ENCODE measurements at regions not wholly inside any gene's neighbourhood (a gene's known extent, or its start where the extent isn't known, plus 50 kb on each side); places are given as distances from the start of the nearest gene placed in this dataset.

DNA sequence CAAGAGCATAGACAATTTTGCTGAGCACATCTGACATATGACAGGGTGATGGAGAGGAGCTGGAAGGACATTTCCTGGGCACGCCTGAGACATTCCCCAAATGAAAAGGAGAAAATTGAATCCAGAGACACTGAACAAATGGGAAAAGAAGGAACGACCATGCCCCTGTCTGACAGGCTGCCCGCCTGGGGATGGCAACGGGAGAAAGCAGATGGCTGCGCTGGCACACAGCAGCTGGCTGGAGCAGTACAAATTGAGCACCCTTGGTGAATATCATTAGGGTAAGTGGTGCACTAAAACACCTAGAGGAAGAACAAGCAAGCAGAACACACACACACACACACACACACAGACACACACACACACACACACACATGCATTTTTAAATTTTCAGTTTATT is 174.3 kb upstream of the DUSP10 start:
- 86 to 93% methylated on average over 5 of the region's 5 CpGs for WGBS, 2 donors
- no peak for DNase-seq
- Histone ChIP-seq H3K4me1 (no peaks in the 10 kb centered on the region), H3K27ac (no peak overlapping the region), H3K4me3 (no peak overlapping the region), H3K9me3 (no peaks in the 10 kb centered on the region), H3K27me3 (no peaks in the 10 kb centered on the region), H3K36me3 (no peaks in the 10 kb centered on the region)
- intact Hi-C loops (cut with DNase I) = no loop called here
- TF ChIP-seq, protein P1, sequence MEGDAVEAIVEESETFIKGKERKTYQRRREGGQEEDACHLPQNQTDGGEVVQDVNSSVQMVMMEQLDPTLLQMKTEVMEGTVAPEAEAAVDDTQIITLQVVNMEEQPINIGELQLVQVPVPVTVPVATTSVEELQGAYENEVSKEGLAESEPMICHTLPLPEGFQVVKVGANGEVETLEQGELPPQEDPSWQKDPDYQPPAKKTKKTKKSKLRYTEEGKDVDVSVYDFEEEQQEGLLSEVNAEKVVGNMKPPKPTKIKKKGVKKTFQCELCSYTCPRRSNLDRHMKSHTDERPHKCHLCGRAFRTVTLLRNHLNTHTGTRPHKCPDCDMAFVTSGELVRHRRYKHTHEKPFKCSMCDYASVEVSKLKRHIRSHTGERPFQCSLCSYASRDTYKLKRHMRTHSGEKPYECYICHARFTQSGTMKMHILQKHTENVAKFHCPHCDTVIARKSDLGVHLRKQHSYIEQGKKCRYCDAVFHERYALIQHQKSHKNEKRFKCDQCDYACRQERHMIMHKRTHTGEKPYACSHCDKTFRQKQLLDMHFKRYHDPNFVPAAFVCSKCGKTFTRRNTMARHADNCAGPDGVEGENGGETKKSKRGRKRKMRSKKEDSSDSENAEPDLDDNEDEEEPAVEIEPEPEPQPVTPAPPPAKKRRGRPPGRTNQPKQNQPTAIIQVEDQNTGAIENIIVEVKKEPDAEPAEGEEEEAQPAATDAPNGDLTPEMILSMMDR (IDR thresholded peaks at IDR 0.05) = no peak
- TF ChIP-seq EP300 (IDR thresholded peaks at IDR 0.05) (no peak), POLR2AphosphoS5 (IDR thresholded peaks at IDR 0.05) (no peak), POLR2A (IDR thresholded peaks at IDR 0.05) (no peak)

DNA sequence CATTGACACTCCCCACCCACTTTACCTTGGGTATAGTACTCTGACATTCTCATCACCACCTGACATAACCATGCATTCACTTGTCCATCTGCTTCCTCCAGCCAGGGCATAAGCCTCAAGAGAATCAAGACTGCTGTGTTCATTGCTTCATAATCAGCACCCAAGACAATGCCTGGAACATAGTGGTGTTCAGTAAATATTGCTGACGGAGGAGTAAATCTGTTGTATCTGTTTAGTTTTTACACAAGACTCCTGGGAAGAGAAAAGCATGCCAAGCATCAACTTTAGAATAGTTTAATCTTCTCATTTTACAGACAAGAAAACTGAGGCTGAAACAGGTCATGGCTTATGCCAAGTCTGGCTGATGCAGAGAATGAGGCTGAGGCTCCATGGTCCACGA is 173.9 kb upstream of the DUSP10 start:
- no peaks in the 10 kb centered on the region for H3K36me3 ChIP-seq
- no peak overlapping the region for H3K27ac ChIP-seq
- DNase-seq = no peak
- no peaks in the 10 kb centered on the region for H3K4me1 ChIP-seq
- no peaks in the 10 kb centered on the region for H3K9me3 ChIP-seq
- H3K27me3 ChIP-seq = no peaks in the 10 kb centered on the region
- TF ChIP-seq EP300 (IDR thresholded peaks at IDR 0.05) (no peak), POLR2A (IDR thresholded peaks at IDR 0.05) (no peak), POLR2AphosphoS5 (IDR thresholded peaks at IDR 0.05) (no peak)
- TF ChIP-seq, protein P1 (IDR thresholded peaks at IDR 0.05) = no peak
- intact Hi-C loops (cut with DNase I) = no loop called here
- no peak overlapping the region for H3K4me3 ChIP-seq
- WGBS, 2 donors = 77 to 88% methylated on average over 2 of the region's 2 CpGs

DNA sequence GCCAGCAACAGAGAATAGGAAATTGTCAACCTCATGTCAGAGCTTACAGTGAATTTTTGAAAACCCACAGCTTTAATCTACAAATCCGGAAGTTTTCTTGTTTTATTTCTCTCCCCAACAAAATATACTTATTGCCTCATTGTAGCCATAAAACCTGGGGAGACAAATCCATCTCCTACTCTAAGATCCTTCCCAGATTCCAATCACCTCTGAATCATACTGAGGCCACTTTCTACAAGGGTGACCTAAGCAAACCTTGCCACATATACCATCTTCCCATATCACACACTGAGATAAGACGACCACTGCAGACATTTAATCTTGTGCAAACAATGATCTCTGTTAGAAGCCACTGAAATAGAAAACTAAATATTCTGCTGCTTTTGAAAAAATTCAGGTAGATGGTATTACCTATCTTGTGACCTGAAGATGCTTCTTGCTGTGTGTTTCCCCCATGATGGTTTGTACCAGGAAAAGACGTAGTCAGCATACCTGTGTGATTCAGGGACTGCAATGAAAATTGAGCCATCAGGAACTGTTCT is 171.5 kb upstream of the DUSP10 start:
- no peak for TF ChIP-seq POLR2AphosphoS5 (IDR thresholded peaks at IDR 0.05)
- TF ChIP-seq, protein P1 (IDR thresholded peaks at IDR 0.05) = no peak
- TF ChIP-seq EP300 (IDR thresholded peaks at IDR 0.05) = no peak
- no peak for TF ChIP-seq POLR2A (IDR thresholded peaks at IDR 0.05)
- Histone ChIP-seq H3K4me3 (no peak overlapping the region), H3K27me3 (no peaks in the 10 kb centered on the region), H3K27ac (no peak overlapping the region), H3K9me3 (no peaks in the 10 kb centered on the region), H3K36me3 (no peaks in the 10 kb centered on the region), H3K4me1 (no peaks in the 10 kb centered on the region)
- 51 to 82% methylated on average over 3 of the region's 3 CpGs for WGBS, 2 donors
- DNase-seq = no peak
- intact Hi-C loops (cut with DNase I) = no loop called here

GRCh38 chr1:221912230-221912629 is 170.3 kb upstream of the DUSP10 start:
- no peak overlapping the region for H3K4me3 ChIP-seq
- TF ChIP-seq, protein P1 (IDR thresholded peaks at IDR 0.05) = no peak
- TF ChIP-seq POLR2AphosphoS5 (IDR thresholded peaks at IDR 0.05) (no peak), POLR2A (IDR thresholded peaks at IDR 0.05) (no peak), EP300 (IDR thresholded peaks at IDR 0.05) (no peak)
- H3K9me3 ChIP-seq = no peaks in the 10 kb centered on the region
- H3K27ac ChIP-seq = no peak overlapping the region
- no peaks in the 10 kb centered on the region for H3K4me1 ChIP-seq
- H3K27me3 ChIP-seq = no peaks in the 10 kb centered on the region
- DNase-seq = no peak
- H3K36me3 ChIP-seq = no peaks in the 10 kb centered on the region
- intact Hi-C loops (cut with DNase I) = no loop called here

- Histone ChIP-seq H3K4me1 (no peaks in the 10 kb centered on the region), H3K36me3 (no peaks in the 10 kb centered on the region), H3K9me3 (no peaks in the 10 kb centered on the region), H3K4me3 (no peak overlapping the region), H3K27me3 (no peaks in the 10 kb centered on the region), H3K27ac (no peak overlapping the region)
- no peak for DNase-seq
- intact Hi-C loops (cut with DNase I) = no loop called here
- WGBS, 2 donors = 61 to 75% methylated on average over 1 of the region's 1 CpG
- no peak for TF ChIP-seq POLR2A (IDR thresholded peaks at IDR 0.05)
- TF ChIP-seq EP300 (IDR thresholded peaks at IDR 0.05) = no peak
- TF ChIP-seq POLR2AphosphoS5 (IDR thresholded peaks at IDR 0.05) = no peak
Observed at GRCh38 chr1:221911714-221912113, 169.8 kb upstream of the DUSP10 start.

All from sigmoid colon (tissue), 6 donors.